Breast epithelium (tissue), 4 donors: ENCODE measurements at regions not wholly inside any gene's neighbourhood (a gene's known extent, or its start where the extent isn't known, plus 50 kb on each side); places are given as distances from the start of the nearest gene placed in this dataset.
A peak's percentile ranks its signal among the peaks of the same experiment; 100 is the strongest.

Experiments used
- DNase-seq, 2 donors: peaks; one replicate each; pipeline ENCODE4 v3.0.0-alpha.2; 2019; ENCODE audit warnings: low spot score in 2 of 2
- H3K27ac ChIP-seq, 2 donors: fragments of 200-600 bp; sonication (generic) in 1 of 2; one replicate each; pipeline ENCODE4 v1.5.1; 2016 to 2019; ENCODE audit warnings: mild to moderate bottlenecking in 1 of 2
- H3K27me3 ChIP-seq, 2 donors: fragments of 200-600 bp; sonication (generic) in 1 of 2; one replicate each; pipeline versions ENCODE4 v1.5.1 to v1.6.0; 2017 to 2019; ENCODE audit warnings: control low read depth in 1 of 2, mild to moderate bottlenecking in 1 of 2
- H3K36me3 ChIP-seq: fragments of 200-600 bp; one replicate; pipeline ENCODE4 v1.5.1; 2019
- H3K4me1 ChIP-seq, 2 donors: fragments of 200-600 bp; sonication (generic); one replicate each; pipeline ENCODE4 v1.5.1; 2016 to 2019; ENCODE audit warnings: control low read depth in 1 of 2
- H3K4me3 ChIP-seq, 3 donors: fragments of 200-600 bp; sonication (generic); 1 replicate in 2 of 3; 2 replicates in 1 of 3; pipeline ENCODE4 v1.5.1; 2016 to 2019; ENCODE audit warnings: mild to moderate bottlenecking in 3 of 3, moderate library complexity in 2 of 3
- H3K9me3 ChIP-seq, 2 donors: fragments of 200-600 bp; sonication (generic) in 1 of 2; one replicate each; pipeline ENCODE4 v1.5.1; 2016 to 2019; ENCODE audit warnings: control low read depth in 1 of 2
- CTCF ChIP-seq, 3 donors: fragments of 450-650 bp; IDR thresholded peaks; one replicate each; pipeline ENCODE4 v1.5.1; 2016 to 2017; ENCODE audit warnings: antibody characterized with exemption in 3 of 3, mild to moderate bottlenecking in 3 of 3, moderate library complexity in 3 of 3
- POLR2A ChIP-seq: fragments of 450-650 bp; IDR thresholded peaks from one replicate; pipeline ENCODE4 v1.6.1; 2016; ENCODE audit warnings: antibody characterized with exemption, mild to moderate bottlenecking, moderate library complexity
- POLR2AphosphoS5 ChIP-seq, 3 donors: sonication (generic); formaldehyde crosslinking; IDR thresholded peaks; one replicate each; pipeline ENCODE4 v1.6.1; 2017; ENCODE audit warnings: antibody characterized with exemption in 3 of 3
- intact Hi-C: fragments of 100-400 bp; cut with DNase I; formaldehyde crosslinking; loops from one replicate; pipeline ENCODE4 v1.15.1; 2023; ENCODE audit warnings: low total_unique reads

- intact Hi-C loops = no loop called here
- H3K4me3 ChIP-seq = no peak overlapping the region
- TF ChIP-seq POLR2A = no peak
- TF ChIP-seq CTCF (IDR thresholded peaks at IDR 0.05) = no peak
- TF ChIP-seq POLR2AphosphoS5 (IDR thresholded peaks at IDR 0.05) = no peak
Observed at GRCh38 chr12:105933671-105934665, 204.8 kb downstream of the NUAK1 start.

GRCh38 chr12:105935106-105935505 is 203.6 kb downstream of the NUAK1 start:
- DNase-seq = peak in 1 of 2 donors; percentile 62
- no peaks in the 10 kb centered on the region for H3K9me3 ChIP-seq
- TF ChIP-seq CTCF (IDR thresholded peaks at IDR 0.05) = no peak
- TF ChIP-seq POLR2AphosphoS5 (IDR thresholded peaks at IDR 0.05) = peak in 1 of 3 donors; percentile 32
- H3K36me3 ChIP-seq = no peaks in the 10 kb centered on the region
- no peaks in the 10 kb centered on the region for H3K27me3 ChIP-seq
- no peak overlapping the region for H3K4me3 ChIP-seq
- no peak overlapping the region for H3K27ac ChIP-seq
- intact Hi-C loops = no loop called here
- H3K4me1 ChIP-seq = no peaks in the 10 kb centered on the region

More at GRCh38 chr12:105933671-105934665, 204.8 kb downstream of the NUAK1 start:
- peak in 1 of 2 donors; percentile 50 for DNase-seq
- H3K9me3 ChIP-seq = no peaks in the 10 kb centered on the region
- H3K27me3 ChIP-seq = no peaks in the 10 kb centered on the region
- no peaks in the 10 kb centered on the region for H3K36me3 ChIP-seq
- H3K27ac ChIP-seq = peak overlapping the region; percentile 15 to 62
- no peaks in the 10 kb centered on the region for H3K4me1 ChIP-seq

GRCh38 chr12:105935981-105936380 is 202.8 kb downstream of the NUAK1 start:
- DNase-seq = no peak
- TF ChIP-seq CTCF (IDR thresholded peaks at IDR 0.05) = no peak
- no peak for TF ChIP-seq POLR2AphosphoS5 (IDR thresholded peaks at IDR 0.05)
- no peak for TF ChIP-seq POLR2A
- H3K9me3 ChIP-seq = no peaks in the 10 kb centered on the region
- H3K36me3 ChIP-seq = no peaks in the 10 kb centered on the region
- H3K27ac ChIP-seq = no peak overlapping the region
- intact Hi-C loops = no loop called here
- no peaks in the 10 kb centered on the region for H3K4me1 ChIP-seq
- no peaks in the 10 kb centered on the region for H3K27me3 ChIP-seq
- no peak overlapping the region for H3K4me3 ChIP-seq

GRCh38 chr12:105936496-105936895 is 202.3 kb downstream of the NUAK1 start:
- Histone ChIP-seq H3K36me3 (no peaks in the 10 kb centered on the region), H3K9me3 (no peaks in the 10 kb centered on the region), H3K27ac (no peak overlapping the region), H3K4me3 (no peak overlapping the region), H3K27me3 (no peaks in the 10 kb centered on the region), H3K4me1 (no peaks in the 10 kb centered on the region)
- intact Hi-C loops = no loop called here
- TF ChIP-seq POLR2A (no peak), CTCF (IDR thresholded peaks at IDR 0.05) (no peak), POLR2AphosphoS5 (IDR thresholded peaks at IDR 0.05) (no peak)
- DNase-seq = no peak

- intact Hi-C loops = no loop called here
- no peak overlapping the region for H3K4me3 ChIP-seq
- H3K27ac ChIP-seq = no peak overlapping the region
- DNase-seq = no peak
- H3K27me3 ChIP-seq = no peaks in the 10 kb centered on the region
- no peaks in the 10 kb centered on the region for H3K4me1 ChIP-seq
- no peaks in the 10 kb centered on the region for H3K36me3 ChIP-seq
- no peak for TF ChIP-seq POLR2AphosphoS5 (IDR thresholded peaks at IDR 0.05)
- no peak for TF ChIP-seq POLR2A
- no peak for TF ChIP-seq CTCF (IDR thresholded peaks at IDR 0.05)
- no peaks in the 10 kb centered on the region for H3K9me3 ChIP-seq
Observed at GRCh38 chr12:105937009-105937408, 201.7 kb downstream of the NUAK1 start.
